ENCODE measurements at regions not wholly inside any gene's neighbourhood (a gene's known extent, or its start where the extent isn't known, plus 50 kb on each side); places are given as distances from the start of the nearest gene placed in this dataset.

DNA sequence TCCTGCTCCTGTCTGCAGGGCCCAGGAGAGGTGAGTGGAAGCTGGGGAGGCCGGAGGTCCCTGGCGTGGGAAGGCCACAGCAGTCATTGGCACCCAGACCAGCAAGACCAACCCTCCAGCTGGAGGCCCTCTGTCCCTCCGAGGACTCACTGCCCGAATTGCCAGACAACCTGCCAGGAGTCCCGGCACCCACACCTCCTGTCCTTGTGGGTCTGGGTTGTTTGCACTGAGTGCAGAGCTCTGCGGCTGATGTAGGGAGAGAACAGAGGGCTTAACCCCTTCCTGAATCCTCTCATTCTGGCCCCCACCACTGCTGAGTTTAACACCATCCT is 204.9 kb downstream of the KIF26A start:
- TF ChIP-seq, protein P1, sequence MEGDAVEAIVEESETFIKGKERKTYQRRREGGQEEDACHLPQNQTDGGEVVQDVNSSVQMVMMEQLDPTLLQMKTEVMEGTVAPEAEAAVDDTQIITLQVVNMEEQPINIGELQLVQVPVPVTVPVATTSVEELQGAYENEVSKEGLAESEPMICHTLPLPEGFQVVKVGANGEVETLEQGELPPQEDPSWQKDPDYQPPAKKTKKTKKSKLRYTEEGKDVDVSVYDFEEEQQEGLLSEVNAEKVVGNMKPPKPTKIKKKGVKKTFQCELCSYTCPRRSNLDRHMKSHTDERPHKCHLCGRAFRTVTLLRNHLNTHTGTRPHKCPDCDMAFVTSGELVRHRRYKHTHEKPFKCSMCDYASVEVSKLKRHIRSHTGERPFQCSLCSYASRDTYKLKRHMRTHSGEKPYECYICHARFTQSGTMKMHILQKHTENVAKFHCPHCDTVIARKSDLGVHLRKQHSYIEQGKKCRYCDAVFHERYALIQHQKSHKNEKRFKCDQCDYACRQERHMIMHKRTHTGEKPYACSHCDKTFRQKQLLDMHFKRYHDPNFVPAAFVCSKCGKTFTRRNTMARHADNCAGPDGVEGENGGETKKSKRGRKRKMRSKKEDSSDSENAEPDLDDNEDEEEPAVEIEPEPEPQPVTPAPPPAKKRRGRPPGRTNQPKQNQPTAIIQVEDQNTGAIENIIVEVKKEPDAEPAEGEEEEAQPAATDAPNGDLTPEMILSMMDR (IDR thresholded peaks at IDR 0.05; ENCODE audit: extremely low read depth, low read depth, low read length) = no peak
- Histone ChIP-seq H3K27ac (ENCODE audit: low read depth, low read length) (no peak overlapping the region), H3K4me1 (ENCODE audit: insufficient read depth, low read length) (no peaks in the 10 kb centered on the region), H3K27me3 (ENCODE audit: insufficient read depth, low read length) (no peaks in the 10 kb centered on the region), H3K4me2 (ENCODE audit: insufficient read depth, low read length) (no peak overlapping the region), H3K36me3 (ENCODE audit: insufficient read depth, low read length) (no peaks in the 10 kb centered on the region), H3K79me2 (ENCODE audit: insufficient read depth, low read length) (no peaks in the 10 kb centered on the region), H3K9me3 (ENCODE audit: low read depth, low read length) (no peaks in the 10 kb centered on the region), H2AFZ (ENCODE audit: low read length) (no peak overlapping the region), H4K20me1 (ENCODE audit: insufficient read depth, low read length) (no peaks in the 10 kb centered on the region), H3K4me3 (ENCODE audit: insufficient read depth, low read length) (no peak overlapping the region)
- no peak for DNase-seq (ENCODE audit: insufficient read length, low spot score, missing footprints)

DNA sequence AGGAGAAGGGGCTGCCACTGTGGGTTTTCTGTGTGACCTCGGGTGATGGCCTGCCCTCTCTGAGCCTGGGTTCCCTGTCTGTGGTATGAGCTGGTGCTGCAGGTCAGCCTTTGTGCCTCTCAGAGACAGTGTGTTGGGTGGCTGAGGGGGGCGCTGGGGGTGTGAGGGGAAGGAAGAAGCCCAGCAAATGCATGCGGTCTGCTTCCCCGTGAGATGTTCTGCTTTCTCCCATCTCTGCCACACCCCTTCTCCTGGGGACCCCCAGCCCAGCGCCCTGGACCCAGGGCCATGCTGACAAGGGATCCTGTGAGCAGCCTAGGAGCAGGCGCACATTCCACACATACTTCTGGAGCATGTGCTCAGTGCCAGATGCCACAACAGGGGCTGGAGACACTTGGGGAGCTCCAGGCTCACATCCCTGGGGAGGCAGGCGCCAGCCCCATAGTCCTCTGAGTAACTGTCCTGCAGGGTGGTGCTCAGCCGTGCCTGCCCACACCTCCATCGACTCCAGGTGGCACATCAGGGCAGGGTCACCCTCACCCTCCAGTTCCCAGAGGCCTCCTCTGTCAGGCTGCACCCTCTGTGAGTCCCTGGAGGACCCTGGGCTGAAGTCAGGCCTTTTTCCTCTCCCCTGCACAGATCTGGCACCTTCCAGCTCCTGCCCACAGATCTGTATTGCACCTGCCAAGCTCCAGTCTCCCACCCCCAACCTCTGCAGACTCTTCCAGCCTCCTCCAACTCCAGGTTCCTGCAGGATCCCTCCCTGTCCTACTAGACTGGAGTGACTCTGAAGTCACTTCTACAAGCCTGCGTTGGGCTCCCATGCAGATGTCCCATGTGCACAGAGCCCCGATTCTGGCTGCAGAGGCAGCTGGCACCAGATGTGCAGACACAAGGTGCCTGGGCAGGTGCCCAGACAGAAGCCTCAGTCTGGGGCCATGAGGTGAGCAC is 205.6 kb downstream of the KIF26A start:
- H3K36me3 ChIP-seq (ENCODE audit: insufficient read depth, low read length) = no peaks in the 10 kb centered on the region
- H3K4me2 ChIP-seq (ENCODE audit: insufficient read depth, low read length) = no peak overlapping the region
- H3K27ac ChIP-seq (ENCODE audit: low read depth, low read length) = no peak overlapping the region
- H3K4me1 ChIP-seq (ENCODE audit: insufficient read depth, low read length) = no peaks in the 10 kb centered on the region
- H3K79me2 ChIP-seq (ENCODE audit: insufficient read depth, low read length) = no peaks in the 10 kb centered on the region
- TF ChIP-seq, protein P1 (IDR thresholded peaks at IDR 0.05; ENCODE audit: extremely low read depth, low read depth, low read length) = no peak
- no peaks in the 10 kb centered on the region for H3K27me3 ChIP-seq (ENCODE audit: insufficient read depth, low read length)
- peak; percentile 55 for DNase-seq (ENCODE audit: insufficient read length, low spot score, missing footprints)
- no peak overlapping the region for H3K4me3 ChIP-seq (ENCODE audit: insufficient read depth, low read length)
- H4K20me1 ChIP-seq (ENCODE audit: insufficient read depth, low read length) = no peaks in the 10 kb centered on the region
- H3K9me3 ChIP-seq (ENCODE audit: low read depth, low read length) = no peaks in the 10 kb centered on the region
- no peak overlapping the region for H2AFZ ChIP-seq (ENCODE audit: low read length)

DNA sequence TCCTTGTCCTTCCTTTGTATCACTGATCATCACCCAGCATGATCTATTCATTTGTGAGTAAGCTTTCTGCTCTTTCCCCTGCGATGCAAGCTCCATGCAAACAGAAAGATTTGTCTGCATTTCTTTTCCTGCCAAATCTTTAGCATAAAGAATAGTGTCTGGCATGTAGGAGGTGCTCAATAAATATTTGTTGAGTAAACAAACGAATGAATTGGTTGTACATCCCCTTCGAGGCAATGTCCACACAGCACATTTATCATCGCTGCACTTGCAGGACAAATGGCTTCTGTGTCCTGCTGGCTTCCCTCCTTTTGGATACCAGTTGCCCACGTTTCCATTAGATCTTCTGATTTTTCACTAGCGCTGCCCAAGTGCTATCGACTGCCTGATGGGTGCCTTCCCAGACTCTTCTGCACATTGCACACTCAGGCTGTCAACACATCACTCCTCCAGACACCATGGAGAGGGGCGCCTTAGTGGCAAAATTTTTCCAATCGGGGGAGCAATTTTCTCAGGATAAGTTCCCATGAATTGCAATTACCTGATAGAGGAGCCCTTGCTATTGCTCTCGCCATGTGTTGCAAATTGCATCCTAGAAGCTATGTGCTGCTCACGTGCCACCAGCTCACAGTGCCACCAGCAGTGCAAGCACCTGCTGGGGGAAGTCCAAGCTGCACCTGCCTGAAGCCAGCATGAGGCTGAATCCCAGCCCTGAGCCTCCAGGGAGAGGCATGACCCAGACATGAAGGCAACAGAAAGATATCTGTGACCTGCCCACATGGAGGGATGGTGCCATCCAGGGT is 206.6 kb downstream of the KIF26A start:
- Histone ChIP-seq H3K4me1 (ENCODE audit: insufficient read depth, low read length) (no peaks in the 10 kb centered on the region), H3K27ac (ENCODE audit: low read depth, low read length) (no peak overlapping the region), H3K27me3 (ENCODE audit: insufficient read depth, low read length) (no peaks in the 10 kb centered on the region), H3K79me2 (ENCODE audit: insufficient read depth, low read length) (no peaks in the 10 kb centered on the region), H2AFZ (ENCODE audit: low read length) (no peak overlapping the region), H3K4me3 (ENCODE audit: insufficient read depth, low read length) (no peak overlapping the region), H4K20me1 (ENCODE audit: insufficient read depth, low read length) (no peaks in the 10 kb centered on the region), H3K4me2 (ENCODE audit: insufficient read depth, low read length) (no peak overlapping the region), H3K9me3 (ENCODE audit: low read depth, low read length) (no peaks in the 10 kb centered on the region), H3K36me3 (ENCODE audit: insufficient read depth, low read length) (no peaks in the 10 kb centered on the region)
- DNase-seq (ENCODE audit: insufficient read length, low spot score, missing footprints) = peak; percentile 55
- TF ChIP-seq, protein P1 (IDR thresholded peaks at IDR 0.05; ENCODE audit: extremely low read depth, low read depth, low read length) = no peak
